Left lung (tissue), 4 donors: ENCODE measurements at regions not wholly inside any gene's neighbourhood (a gene's known extent, or its start where the extent isn't known, plus 50 kb on each side); places are given as distances from the start of the nearest gene placed in this dataset.

Experiments
- ATAC-seq: fragments of 200-7000 bp; cut with Tn5 transposase; one replicate; pipeline ENCODE4 v1.9.1; 2020; ENCODE audit warnings: moderate library complexity
- DNase-seq, 4 donors: peaks; one replicate each; pipeline ENCODE4 v3.0.0-alpha.2; 2013 to 2020
- H3K27ac ChIP-seq, 2 donors: fragments of 200-600 bp; sonication (generic) in 1 of 2; one replicate each; pipeline versions ENCODE4 v1.5.0 to v1.8.0; 2020 to 2021
- H3K27me3 ChIP-seq, 2 donors: fragments of 200-600 bp; sonication (generic) in 1 of 2; one replicate each; pipeline versions ENCODE4 v1.5.0 to v1.8.0; 2020 to 2021
- H3K36me3 ChIP-seq, 2 donors: fragments of 200-600 bp; sonication (generic) in 1 of 2; one replicate each; pipeline versions ENCODE4 v1.5.0 to v1.8.0; 2020 to 2021
- H3K4me1 ChIP-seq, 2 donors: fragments of 200-600 bp; one replicate each; pipeline ENCODE4 v1.8.0; 2021
- H3K4me3 ChIP-seq, 2 donors: fragments of 200-600 bp; sonication (generic) in 1 of 2; one replicate each; pipeline versions ENCODE4 v1.5.0 to v1.8.0; 2020 to 2021; ENCODE audit warnings: mild to moderate bottlenecking in 1 of 2
- H3K9me3 ChIP-seq, 2 donors: fragments of 200-600 bp; sonication (generic) in 1 of 2; one replicate each; pipeline versions ENCODE4 v1.5.0 to v1.8.0; 2020 to 2021
- CTCF ChIP-seq, 2 donors: fragments of 200-600 bp; sonication (generic) in 1 of 2; IDR thresholded peaks; one replicate each; pipeline versions ENCODE4 v1.5.0 to v1.8.0; 2021; ENCODE audit warnings: antibody characterized with exemption in 2 of 2
- intact Hi-C, 2 donors: fragments of 100-400 bp; cut with DNase I; formaldehyde crosslinking; loops; one replicate each; pipeline versions ENCODE4 v1.11.2 to v1.14.2; 2022
- donor health status: DM: no; HTN: yes; CAD: no.
- donor health status: DM: no; HTN: no; CAD: no.

- ATAC-seq: no peak
- Histone ChIP-seq H3K27ac (no peak overlapping the region), H3K4me3 (no peak overlapping the region), H3K9me3 (peaks cover 0 to 9% of the 10 kb centered on the region in 2 donors), H3K4me1 (no peaks in the 10 kb centered on the region), H3K27me3 (no peaks in the 10 kb centered on the region), H3K36me3 (no peaks in the 10 kb centered on the region)
- intact Hi-C loops: no loop called here
- no peak for DNase-seq
- TF ChIP-seq CTCF (IDR thresholded peaks at IDR 0.05): no peak
These were observed 117.9 kb upstream of the VEGFC start for GRCh38 chr4:176910646-176911045.

- intact Hi-C loops: no loop called here
- no peak overlapping the region for H3K27ac ChIP-seq
- H3K36me3 ChIP-seq: no peaks in the 10 kb centered on the region
- H3K4me3 ChIP-seq: no peak overlapping the region
- H3K4me1 ChIP-seq: no peaks in the 10 kb centered on the region
- H3K27me3 ChIP-seq: no peaks in the 10 kb centered on the region
- peaks cover 0 to 18% of the 10 kb centered on the region in 2 donors for H3K9me3 ChIP-seq
- ATAC-seq (no peak), DNase-seq (no peak)
- no peak for TF ChIP-seq CTCF (IDR thresholded peaks at IDR 0.05)
These were observed 126.9 kb upstream of the VEGFC start for GRCh38 chr4:176919631-176920030.

- no peaks in the 10 kb centered on the region for H3K4me1 ChIP-seq
- peaks cover 0 to 10% of the 10 kb centered on the region in 2 donors for H3K9me3 ChIP-seq
- H3K4me3 ChIP-seq: no peak overlapping the region
- DNase-seq (no peak), ATAC-seq (no peak)
- no peak overlapping the region for H3K27ac ChIP-seq
- no peak for TF ChIP-seq CTCF (IDR thresholded peaks at IDR 0.05)
- no peaks in the 10 kb centered on the region for H3K36me3 ChIP-seq
- no peaks in the 10 kb centered on the region for H3K27me3 ChIP-seq
- intact Hi-C loops: no loop called here
These were observed 128.0 kb upstream of the VEGFC start for GRCh38 chr4:176920694-176921093.

GRCh38 chr4:176921256-176921655 lies 128.5 kb upstream of the VEGFC start:
- no peak for TF ChIP-seq CTCF (IDR thresholded peaks at IDR 0.05)
- intact Hi-C loops: no loop called here
- H3K4me3 ChIP-seq: no peak overlapping the region

GRCh38 chr4:176924238-176924637 lies 131.5 kb upstream of the VEGFC start:
- H3K27ac ChIP-seq: no peak overlapping the region
- H3K4me1 ChIP-seq: no peaks in the 10 kb centered on the region
- no peaks in the 10 kb centered on the region for H3K27me3 ChIP-seq
- DNase-seq (no peak), ATAC-seq (no peak)
- no peak overlapping the region for H3K4me3 ChIP-seq
- H3K36me3 ChIP-seq: no peaks in the 10 kb centered on the region
- intact Hi-C loops: no loop called here
- no peak for TF ChIP-seq CTCF (IDR thresholded peaks at IDR 0.05)
- H3K9me3 ChIP-seq: no peaks in the 10 kb centered on the region

More at GRCh38 chr4:176921256-176921655, 128.5 kb upstream of the VEGFC start:
- DNase-seq: no peak
- Histone ChIP-seq H3K27me3 (no peaks in the 10 kb centered on the region), H3K9me3 (peaks cover 0 to 6% of the 10 kb centered on the region in 2 donors), H3K36me3 (no peaks in the 10 kb centered on the region), H3K4me1 (no peaks in the 10 kb centered on the region), H3K27ac (no peak overlapping the region)
- ATAC-seq: no peak
